Sigmoid colon (tissue), 6 donors: ENCODE measurements at regions not wholly inside any gene's neighbourhood (a gene's known extent, or its start where the extent isn't known, plus 50 kb on each side); places are given as distances from the start of the nearest gene placed in this dataset.

Experiments
- DNase-seq: peaks from one replicate; pipeline ENCODE4 v3.0.0-alpha.2; 2019
- H3K27ac ChIP-seq, 4 donors: fragments of 200-600 bp; sonication (generic); one replicate each; pipeline ENCODE4 v1.5.1; 2016 to 2019; ENCODE audit warnings: mild to moderate bottlenecking in 1 of 4
- H3K27me3 ChIP-seq, 3 donors: fragments of 200-600 bp; sonication (generic); one replicate each; pipeline ENCODE4 v1.5.1; 2019; ENCODE audit warnings: mild to moderate bottlenecking in 1 of 3
- H3K36me3 ChIP-seq, 4 donors: fragments of 200-600 bp; sonication (generic); one replicate each; pipeline ENCODE4 v1.5.1; 2016 to 2019
- H3K4me1 ChIP-seq, 4 donors: fragments of 200-600 bp; sonication (generic); one replicate each; pipeline ENCODE4 v1.5.1; 2017 to 2019
- H3K4me3 ChIP-seq, 4 donors: fragments of 200-600 bp; sonication (generic); one replicate each; pipeline ENCODE4 v1.5.1; 2017 to 2019; ENCODE audit warnings: mild to moderate bottlenecking in 2 of 4, moderate library complexity in 1 of 4
- H3K9me3 ChIP-seq, 4 donors: fragments of 200-600 bp in 3 of 4; sonication (generic) in 3 of 4; one replicate each; pipeline versions ENCODE4 v1.5.1 to v1.6.1; 2013 to 2019
- EP300 ChIP-seq, 4 donors: sonication (generic); formaldehyde crosslinking; IDR thresholded peaks; one replicate each; pipeline ENCODE4 v1.6.1; 2017; ENCODE audit warnings: antibody characterized with exemption in 4 of 4
- POLR2A ChIP-seq, 2 donors: fragments of 450-650 bp; IDR thresholded peaks; one replicate each; pipeline ENCODE4 v1.6.1; 2016; ENCODE audit warnings: antibody characterized with exemption in 2 of 2, mild to moderate bottlenecking in 2 of 2, moderate library complexity in 2 of 2
- POLR2AphosphoS5 ChIP-seq, 4 donors: sonication (generic); formaldehyde crosslinking; IDR thresholded peaks; one replicate each; pipeline ENCODE4 v1.6.1; 2017; ENCODE audit warnings: antibody characterized with exemption in 4 of 4
- WGBS, 2 donors: extraction: QIAGEN DNeasy Blood & Tissue Kit; methylation state at CpG; one replicate each; pipeline ENCODE4 v1.1.7; 2013; 5-methylcytosine and 5-hydroxymethylcytosine counted together
- intact Hi-C: fragments of 100-400 bp; cut with DNase I; formaldehyde crosslinking; loops from one replicate; pipeline ENCODE4 v1.15.1; 2023
- TF ChIP-seq, protein P1 (sequence below), 4 experiments: fragments of 450-650 bp in 3 of 4; fragments of 200-600 bp in 1 of 4; IDR thresholded peaks; one replicate each; pipeline ENCODE4 v1.5.1; 2016 to 2019; ENCODE audit warnings: antibody characterized with exemption in 4 of 4, mild to moderate bottlenecking in 3 of 4, moderate library complexity in 2 of 4
- donor health status: healthy with polysubstance abuse.
- donor health status: healthy.

DNA sequence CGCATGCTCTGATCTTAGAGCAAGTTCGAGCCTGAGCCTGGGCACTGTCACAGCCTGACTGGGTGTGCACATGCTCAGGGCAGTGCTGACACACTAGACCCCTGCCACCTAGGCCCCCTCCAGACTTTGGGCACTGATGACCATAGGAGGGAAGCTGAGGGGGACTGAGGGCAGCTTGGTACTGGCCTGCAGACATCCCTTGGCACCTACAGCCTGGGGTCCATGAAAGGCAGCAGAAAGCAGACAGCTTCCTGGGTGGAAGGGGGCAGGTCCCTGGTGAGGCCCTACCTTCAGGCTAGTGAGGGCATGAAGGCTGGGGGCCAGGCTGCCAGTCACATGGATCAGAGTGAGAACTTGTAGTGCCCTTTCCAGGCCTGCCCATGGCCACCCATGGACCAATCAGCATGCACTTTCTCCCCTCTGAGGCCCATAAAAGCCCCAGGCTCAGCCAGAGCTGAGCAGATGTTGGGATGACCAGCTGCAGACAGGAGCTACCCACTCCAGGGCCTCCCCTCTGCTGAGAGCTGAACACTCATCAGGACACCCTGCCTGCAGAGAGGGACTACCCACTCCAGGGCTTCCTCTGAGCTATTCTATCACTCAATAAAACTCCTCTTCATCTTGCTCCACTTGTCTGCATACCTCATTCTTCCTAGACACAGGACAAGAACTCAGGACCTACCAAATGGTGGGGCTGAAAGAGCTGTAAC is 680.8 kb downstream of the MATN1 start:
- H3K4me1 ChIP-seq, result no peaks in the 10 kb centered on the region
- WGBS, 2 donors, result 96% methylated on average over 2 of the region's 2 CpGs
- intact Hi-C loops, result no loop called here
- no peak for DNase-seq
- TF ChIP-seq POLR2A (IDR thresholded peaks at IDR 0.05) (no peak), POLR2AphosphoS5 (IDR thresholded peaks at IDR 0.05) (no peak), EP300 (IDR thresholded peaks at IDR 0.05) (no peak)
- TF ChIP-seq, protein P1, sequence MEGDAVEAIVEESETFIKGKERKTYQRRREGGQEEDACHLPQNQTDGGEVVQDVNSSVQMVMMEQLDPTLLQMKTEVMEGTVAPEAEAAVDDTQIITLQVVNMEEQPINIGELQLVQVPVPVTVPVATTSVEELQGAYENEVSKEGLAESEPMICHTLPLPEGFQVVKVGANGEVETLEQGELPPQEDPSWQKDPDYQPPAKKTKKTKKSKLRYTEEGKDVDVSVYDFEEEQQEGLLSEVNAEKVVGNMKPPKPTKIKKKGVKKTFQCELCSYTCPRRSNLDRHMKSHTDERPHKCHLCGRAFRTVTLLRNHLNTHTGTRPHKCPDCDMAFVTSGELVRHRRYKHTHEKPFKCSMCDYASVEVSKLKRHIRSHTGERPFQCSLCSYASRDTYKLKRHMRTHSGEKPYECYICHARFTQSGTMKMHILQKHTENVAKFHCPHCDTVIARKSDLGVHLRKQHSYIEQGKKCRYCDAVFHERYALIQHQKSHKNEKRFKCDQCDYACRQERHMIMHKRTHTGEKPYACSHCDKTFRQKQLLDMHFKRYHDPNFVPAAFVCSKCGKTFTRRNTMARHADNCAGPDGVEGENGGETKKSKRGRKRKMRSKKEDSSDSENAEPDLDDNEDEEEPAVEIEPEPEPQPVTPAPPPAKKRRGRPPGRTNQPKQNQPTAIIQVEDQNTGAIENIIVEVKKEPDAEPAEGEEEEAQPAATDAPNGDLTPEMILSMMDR (IDR thresholded peaks at IDR 0.05), result no peak
- no peaks in the 10 kb centered on the region for H3K9me3 ChIP-seq
- no peaks in the 10 kb centered on the region for H3K36me3 ChIP-seq
- H3K4me3 ChIP-seq, result no peak overlapping the region
- no peak overlapping the region for H3K27ac ChIP-seq
- H3K27me3 ChIP-seq, result peaks cover 0 to 5% (median 0%) of the 10 kb centered on the region in 3 donors

DNA sequence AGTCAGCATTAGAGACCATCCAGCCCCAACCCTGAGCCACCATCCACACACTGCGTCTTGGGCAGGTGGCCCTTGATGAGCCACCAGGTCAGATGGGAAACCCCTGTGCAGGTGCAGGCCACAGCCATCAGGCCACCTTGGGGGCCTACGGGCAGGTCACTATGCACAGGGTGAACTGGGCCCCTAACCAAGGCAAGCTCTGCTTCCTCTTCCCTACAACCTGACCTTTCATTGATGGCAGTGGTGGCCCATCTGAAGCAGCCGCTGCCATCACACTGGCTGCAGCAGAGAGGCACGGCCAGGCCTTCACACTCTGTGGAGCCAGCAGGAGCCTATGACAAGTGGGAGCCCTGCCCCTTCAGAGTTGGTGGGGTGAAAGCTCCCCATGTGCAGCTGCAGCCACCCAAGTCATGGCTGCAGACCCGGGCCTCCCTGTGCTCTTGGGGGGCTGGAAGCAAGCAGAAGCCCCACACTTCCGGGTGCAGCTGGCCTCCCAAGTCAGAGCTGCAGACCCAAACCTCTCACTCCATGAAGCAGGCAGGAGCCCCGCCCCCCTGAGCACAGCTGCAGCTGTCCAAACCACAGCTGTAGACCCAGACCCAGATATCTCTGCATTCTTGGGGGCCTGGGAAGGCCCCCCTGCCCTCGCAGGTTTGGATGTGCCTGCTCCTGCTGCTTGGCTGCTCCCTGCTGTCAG is 681.5 kb downstream of the MATN1 start:
- Histone ChIP-seq H3K4me3 (no peak overlapping the region), H3K27me3 (peaks cover 0 to 3% (median 0%) of the 10 kb centered on the region in 3 donors), H3K27ac (no peak overlapping the region), H3K4me1 (no peaks in the 10 kb centered on the region), H3K9me3 (no peaks in the 10 kb centered on the region), H3K36me3 (no peaks in the 10 kb centered on the region)
- no peak for DNase-seq
- TF ChIP-seq POLR2A (IDR thresholded peaks at IDR 0.05), result no peak
- intact Hi-C loops, result no loop called here
- 90 to 91% methylated on average over 8 of the region's 8 CpGs for WGBS, 2 donors

DNA sequence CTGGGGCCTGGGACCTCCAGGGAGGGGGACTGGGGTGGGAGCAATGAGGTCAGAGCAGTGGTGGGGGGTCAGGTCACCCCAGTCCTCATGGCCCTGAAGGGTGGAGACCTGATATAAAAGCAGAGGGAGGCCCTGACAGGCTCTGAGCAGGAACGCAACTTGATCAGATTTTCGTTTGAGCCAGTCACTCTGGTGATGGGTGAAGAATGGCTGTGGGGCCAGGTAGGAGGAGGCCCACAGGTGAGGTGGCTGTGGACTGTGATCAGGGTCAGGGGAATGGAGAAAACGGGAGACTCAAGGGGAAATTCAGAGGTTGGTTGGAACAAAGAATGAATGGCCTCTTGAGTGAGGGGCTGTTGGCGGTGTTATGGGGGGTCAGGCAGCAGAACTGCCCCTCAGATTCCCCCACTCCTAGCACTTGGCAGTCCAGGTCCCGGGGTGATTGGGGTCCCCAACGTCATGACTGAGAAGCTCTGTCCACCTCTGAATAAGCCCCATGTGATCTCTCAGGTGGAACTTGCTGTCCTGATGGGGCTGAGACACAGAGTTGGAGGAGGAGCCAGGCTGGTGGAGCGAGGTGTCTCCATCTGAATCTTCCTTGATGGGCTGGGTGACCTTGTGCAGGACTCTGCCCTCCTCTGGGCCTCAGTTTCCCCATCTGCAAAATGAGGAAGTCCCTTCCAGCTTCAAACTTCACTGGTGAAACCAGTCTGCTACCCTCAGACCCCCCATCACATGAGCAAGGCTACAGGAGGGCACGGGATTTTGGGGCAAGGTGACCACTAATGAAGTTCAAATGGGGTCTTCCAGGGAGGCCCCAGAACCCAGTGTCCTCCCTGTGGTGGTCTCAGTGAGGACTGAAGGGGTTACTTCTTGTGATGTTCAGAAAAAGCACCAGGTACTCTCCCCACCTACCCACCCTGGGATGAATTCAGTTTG is 683.0 kb downstream of the MATN1 start:
- no peak overlapping the region for H3K4me3 ChIP-seq
- H3K4me1 ChIP-seq, result no peaks in the 10 kb centered on the region
- no peak for TF ChIP-seq EP300 (IDR thresholded peaks at IDR 0.05)
- TF ChIP-seq, protein P1 (IDR thresholded peaks at IDR 0.05), result no peak
- no peak for TF ChIP-seq POLR2A (IDR thresholded peaks at IDR 0.05)
- TF ChIP-seq POLR2AphosphoS5 (IDR thresholded peaks at IDR 0.05), result no peak
- no peak overlapping the region for H3K27ac ChIP-seq
- intact Hi-C loops, result no loop called here
- DNase-seq, result no peak
- H3K27me3 ChIP-seq, result no peaks in the 10 kb centered on the region
- no peaks in the 10 kb centered on the region for H3K9me3 ChIP-seq
- WGBS, 2 donors, result 88 to 91% methylated on average over 8 of the region's 8 CpGs
- H3K36me3 ChIP-seq, result no peaks in the 10 kb centered on the region

DNA sequence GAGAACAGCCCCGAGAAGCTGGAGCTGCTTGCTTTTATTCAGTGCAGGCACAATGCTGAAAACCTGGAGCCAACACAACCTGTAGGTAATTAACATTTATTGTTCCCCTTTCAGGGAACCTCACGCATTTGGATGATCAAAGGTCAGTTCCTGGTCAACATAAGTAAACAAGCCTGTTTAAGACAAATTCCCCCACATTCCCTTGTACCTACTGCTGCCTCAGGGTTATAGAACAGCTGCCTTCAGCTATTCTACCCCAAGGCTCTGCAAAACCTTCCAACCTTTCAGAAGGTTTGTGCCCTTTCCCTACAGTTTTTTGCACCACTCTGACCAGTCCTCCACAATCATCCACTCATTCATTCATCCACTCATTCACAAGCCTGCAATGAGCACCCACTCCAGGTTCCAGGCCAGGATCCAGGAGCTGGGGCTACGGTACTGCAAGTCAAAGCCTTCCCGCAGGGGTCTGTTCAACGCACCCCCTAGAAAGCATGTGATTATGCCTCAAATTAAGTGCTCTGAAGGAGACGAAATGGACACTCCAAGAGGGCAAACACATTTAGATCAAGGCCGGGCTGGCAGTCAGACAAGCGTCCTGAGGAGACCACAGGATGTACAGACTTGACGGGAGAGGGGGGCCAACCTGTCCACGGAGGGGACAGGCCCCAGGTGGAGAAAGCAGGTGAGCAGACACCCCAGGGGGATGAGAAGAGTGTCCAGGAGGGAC is 683.9 kb downstream of the MATN1 start:
- H3K4me3 ChIP-seq, result no peak overlapping the region
- H3K27ac ChIP-seq, result no peak overlapping the region
- no peaks in the 10 kb centered on the region for H3K4me1 ChIP-seq
- TF ChIP-seq, protein P1 (IDR thresholded peaks at IDR 0.05), result no peak
- no peak for TF ChIP-seq EP300 (IDR thresholded peaks at IDR 0.05)
- TF ChIP-seq POLR2A (IDR thresholded peaks at IDR 0.05), result no peak
- TF ChIP-seq POLR2AphosphoS5 (IDR thresholded peaks at IDR 0.05), result no peak
- no peaks in the 10 kb centered on the region for H3K9me3 ChIP-seq
- intact Hi-C loops, result no loop called here
- 76 to 83% methylated on average over 10 of the region's 10 CpGs for WGBS, 2 donors
- H3K27me3 ChIP-seq, result peaks cover 0 to 8% (median 0%) of the 10 kb centered on the region in 3 donors
- H3K36me3 ChIP-seq, result no peaks in the 10 kb centered on the region
- no peak for DNase-seq
